ENCODE measurements at regions not wholly inside any gene's neighbourhood (a gene's known extent, or its start where the extent isn't known, plus 50 kb on each side); places are given as distances from the start of the nearest gene placed in this dataset.

DNA sequence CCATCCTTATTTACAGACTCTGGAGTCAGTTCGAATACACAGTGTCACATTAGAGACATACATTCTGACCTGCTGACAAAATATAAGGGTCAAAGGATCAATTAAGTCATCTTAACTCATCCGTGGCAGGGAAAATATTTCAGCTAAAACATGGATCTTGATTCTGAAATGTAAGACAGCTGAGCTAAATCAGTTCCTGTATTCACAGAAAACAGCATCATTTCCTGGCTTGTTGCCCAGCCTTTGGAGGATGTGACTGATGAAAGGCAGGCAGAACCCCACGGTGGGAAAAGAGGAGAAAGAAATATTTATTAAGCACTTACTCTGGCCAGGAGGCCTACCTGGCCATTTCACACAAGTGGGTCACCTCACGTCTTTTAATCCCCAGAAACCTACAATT is 101.9 kb downstream of the GAS2L3 start:
- intact Hi-C loops (cut with DNase I): no loop called here

DNA sequence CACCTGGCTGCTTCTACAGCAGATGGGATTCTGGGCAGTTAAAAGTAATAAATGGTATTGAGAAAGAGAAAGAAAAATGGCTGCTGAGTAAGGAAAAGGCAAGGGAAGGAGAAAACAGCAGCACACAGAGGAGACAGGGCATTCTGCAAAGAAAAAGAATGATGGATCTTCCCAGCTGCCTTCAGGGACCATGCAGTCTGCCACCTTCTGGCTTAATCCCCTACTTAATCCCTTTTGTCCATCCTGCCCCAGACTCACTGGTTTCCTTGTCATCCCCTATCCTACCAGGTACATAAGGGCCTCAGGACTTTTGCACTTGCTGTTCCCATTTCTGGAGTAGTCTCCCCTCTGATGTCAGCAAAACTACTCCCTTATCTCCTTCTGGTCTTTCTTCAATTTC is 107.6 kb downstream of the GAS2L3 start:
- intact Hi-C loops (cut with DNase I): no loop called here
- no peak for DNase-seq (ENCODE audit: low spot score)

More for the DNA sequence above, 101.9 kb downstream of the GAS2L3 start:
- DNase-seq (ENCODE audit: low spot score): no peak

DNA sequence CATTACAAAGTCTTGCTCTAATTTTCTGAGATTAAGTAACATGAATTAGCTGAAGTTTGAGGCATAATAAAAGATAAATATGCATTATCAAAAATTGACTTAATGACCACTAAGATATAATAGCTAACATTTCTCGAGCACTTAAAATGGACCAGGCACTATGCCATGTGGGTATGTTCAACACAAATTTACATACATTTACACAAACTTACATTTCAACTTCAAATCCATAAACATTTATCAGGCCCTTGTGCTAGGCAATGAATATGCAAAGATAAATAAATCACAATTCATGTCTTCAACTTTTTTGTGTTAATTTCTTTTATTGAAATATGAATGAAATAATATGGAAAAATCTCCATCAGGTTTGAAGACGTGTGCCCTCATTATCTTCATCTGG is 108.7 kb downstream of the GAS2L3 start:
- intact Hi-C loops (cut with DNase I): no loop called here
- DNase-seq (ENCODE audit: low spot score): no peak

DNA sequence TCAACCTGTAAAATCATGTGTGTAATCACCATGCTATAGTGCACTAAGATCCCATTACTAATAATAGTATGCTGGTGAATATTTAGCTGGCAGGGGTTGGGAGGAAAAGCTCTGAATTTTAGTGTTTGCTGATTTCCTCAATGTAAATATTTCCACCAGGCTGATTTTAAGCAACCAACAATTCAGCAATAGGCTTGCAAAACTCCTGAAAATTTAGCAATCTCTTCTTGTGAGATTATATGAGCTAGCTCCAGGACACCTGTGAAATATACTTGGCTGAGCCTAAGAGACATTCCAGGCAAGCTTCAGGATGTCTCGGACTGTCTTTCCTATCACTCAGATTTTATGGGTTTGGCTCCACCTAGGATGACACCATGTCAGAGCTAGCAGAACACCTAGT is 106.9 kb upstream of the ANO4 start:
- intact Hi-C loops (cut with DNase I): no loop called here
- no peak for DNase-seq (ENCODE audit: low spot score)

DNA sequence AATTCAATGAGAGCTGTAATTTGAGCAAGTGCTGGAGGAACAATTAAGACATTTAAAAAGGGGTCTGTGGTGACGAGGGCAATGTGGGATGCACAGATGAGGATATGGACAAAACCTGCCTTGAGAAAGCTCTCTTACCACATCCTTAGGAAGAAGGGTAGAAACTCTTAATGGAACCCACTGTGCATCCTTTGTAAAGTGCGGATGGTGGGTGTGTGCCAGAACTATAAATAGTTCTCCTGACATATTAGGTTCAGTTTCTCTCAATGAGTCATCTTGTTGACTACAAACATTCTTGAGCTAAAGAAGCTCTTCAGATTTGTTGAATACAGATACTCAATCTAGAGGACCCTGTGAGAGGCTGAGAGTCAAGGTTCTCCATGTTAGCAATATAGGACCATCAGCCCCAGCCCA is 106.1 kb upstream of the ANO4 start:
- intact Hi-C loops (cut with DNase I): no loop called here
- no peak for DNase-seq (ENCODE audit: low spot score)

DNA sequence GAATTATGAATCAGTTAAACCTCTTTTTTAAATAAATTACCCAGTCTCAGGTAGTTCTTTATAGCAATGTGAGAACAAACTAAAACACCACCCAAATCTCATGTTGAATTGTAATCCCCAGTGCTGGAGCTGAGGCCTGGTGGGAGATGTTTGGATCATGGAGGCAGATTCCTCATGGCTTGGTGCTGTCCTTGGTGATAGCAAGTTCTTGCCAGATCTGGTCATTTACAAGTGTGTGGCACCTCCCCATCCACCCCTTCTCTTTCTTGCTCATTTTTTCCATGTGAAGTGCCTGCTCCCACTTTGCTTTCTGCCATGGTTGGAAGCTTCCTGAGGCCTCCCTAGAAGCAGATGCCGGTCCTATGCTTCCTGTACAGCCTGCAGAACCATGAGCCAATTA is 102.1 kb upstream of the ANO4 start:
- DNase-seq (ENCODE audit: low spot score): no peak
- intact Hi-C loops (cut with DNase I): no loop called here

DNA sequence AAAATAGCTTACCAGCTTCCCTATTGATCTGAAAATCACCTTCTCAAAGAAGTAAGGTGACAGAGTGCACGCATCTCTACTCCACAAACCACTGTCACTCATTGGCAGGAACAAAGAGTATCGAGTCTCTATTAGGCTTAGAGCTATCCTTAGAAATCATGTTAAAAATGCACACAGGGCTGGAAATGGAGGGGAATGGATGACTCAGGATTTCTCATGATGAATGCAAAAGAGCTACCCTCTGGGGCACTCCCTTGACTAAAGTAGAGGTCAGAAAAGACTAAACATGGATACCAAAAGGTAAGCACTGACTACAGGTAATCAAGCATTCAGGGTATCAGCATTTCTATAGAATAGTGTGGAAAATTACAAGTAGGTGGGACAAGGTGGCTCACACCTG is 96.1 kb upstream of the ANO4 start:
- no peak for DNase-seq (ENCODE audit: low spot score)
- intact Hi-C loops (cut with DNase I): no loop called here

DNA sequence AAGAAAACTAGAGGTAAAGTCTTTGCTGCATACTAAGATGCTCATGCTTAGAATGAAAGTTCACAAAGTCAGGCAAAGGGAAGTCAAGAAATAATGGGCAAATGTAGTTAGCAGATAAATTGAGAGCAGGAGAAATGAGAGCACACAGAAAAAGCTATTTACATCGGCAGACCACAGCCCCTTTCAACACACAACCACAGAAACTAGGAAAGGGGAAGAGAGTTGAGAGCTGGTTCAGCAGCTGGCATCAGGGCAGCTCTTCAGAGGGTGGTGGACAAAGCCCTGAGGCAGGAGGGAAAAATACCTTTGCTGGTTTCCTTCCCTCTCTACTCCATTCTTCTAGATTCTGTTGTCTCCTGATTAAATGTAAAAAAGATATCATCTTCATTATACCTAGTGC is 95.4 kb upstream of the ANO4 start:
- no peak for DNase-seq (ENCODE audit: low spot score)

DNA sequence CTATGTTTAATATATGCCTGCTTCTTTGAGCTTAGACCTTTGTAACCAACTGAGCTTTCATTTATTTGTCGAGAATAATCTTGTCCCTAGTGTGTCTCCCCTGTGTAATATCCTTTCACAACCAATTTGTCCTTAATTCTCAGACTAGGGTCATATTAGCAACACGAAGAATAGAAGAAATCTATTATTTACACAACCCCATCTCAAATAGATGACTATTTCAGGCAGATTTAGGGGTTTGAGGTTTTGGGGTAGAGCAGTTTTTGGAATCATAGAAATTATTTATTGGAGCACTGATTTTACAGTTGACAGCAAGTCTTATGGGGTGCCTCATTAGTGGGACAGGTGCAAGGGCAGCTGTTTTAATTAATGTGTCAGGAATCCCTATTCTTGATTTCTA is 91.2 kb upstream of the ANO4 start:
- intact Hi-C loops (cut with DNase I): no loop called here

More for the DNA sequence above, 95.4 kb upstream of the ANO4 start:
- intact Hi-C loops (cut with DNase I): no loop called here

DNA sequence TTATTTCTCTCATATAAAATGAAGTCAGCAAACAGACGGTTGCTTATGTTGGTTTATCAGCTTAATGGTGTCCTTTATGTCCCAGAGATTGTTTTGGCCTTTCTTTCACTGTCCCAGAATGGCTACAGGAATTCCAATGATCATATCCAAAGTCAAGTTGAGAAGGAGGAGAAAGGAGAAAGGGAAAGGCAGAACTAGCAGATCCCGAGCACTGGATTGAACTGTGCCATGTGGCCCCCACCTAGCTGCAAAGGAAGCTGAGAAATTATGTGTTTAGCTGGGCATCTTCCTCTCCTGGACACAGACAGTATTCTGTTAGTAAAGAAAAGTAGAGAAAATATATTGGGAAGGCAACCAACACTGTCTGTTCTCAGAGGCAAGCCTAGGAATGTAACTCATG is 90.7 kb upstream of the ANO4 start:
- no peak for DNase-seq (ENCODE audit: low spot score)
- intact Hi-C loops (cut with DNase I): no loop called here

More for the DNA sequence above, 91.2 kb upstream of the ANO4 start:
- no peak for DNase-seq (ENCODE audit: low spot score)

DNA sequence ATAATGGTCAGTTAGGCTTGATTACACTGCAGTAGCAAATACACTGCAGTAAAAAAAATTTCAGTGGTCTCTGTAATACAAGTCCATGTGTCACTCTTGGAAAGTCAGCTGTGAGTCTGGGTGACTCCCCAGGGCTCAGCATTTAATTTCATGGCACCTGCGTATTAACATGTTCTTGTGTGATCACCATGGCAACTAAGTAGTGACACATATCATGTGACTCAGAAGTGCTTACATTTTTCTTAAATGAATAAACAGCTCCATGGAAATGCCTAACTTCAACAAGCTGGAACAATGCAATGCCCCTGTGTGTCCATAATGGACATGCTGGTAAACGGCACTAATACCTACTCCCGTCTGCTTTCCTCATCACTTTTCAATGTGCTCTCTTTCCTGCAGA is 88.5 kb upstream of the ANO4 start:
- intact Hi-C loops (cut with DNase I): no loop called here
- DNase-seq (ENCODE audit: low spot score): no peak

DNA sequence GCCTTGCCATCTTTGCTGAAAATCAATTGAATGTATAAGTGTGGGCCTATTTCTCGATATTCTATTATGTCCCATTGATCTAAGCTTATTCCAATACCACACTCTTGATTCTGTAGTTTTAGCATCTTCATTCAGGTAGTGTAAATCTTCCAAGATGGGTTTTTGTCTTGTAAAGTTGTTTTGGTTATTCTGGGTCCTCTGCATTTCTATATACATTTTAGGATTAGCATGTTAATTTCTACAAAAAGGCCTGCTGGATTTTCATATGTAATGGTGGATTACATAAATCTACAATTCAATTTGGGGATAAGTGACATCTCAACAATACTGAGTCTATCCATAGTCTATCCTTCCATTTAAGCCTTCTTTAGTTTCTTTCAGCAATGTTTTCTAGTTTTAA is 86.0 kb upstream of the ANO4 start:
- DNase-seq (ENCODE audit: low spot score): no peak
- intact Hi-C loops (cut with DNase I): no loop called here

DNA sequence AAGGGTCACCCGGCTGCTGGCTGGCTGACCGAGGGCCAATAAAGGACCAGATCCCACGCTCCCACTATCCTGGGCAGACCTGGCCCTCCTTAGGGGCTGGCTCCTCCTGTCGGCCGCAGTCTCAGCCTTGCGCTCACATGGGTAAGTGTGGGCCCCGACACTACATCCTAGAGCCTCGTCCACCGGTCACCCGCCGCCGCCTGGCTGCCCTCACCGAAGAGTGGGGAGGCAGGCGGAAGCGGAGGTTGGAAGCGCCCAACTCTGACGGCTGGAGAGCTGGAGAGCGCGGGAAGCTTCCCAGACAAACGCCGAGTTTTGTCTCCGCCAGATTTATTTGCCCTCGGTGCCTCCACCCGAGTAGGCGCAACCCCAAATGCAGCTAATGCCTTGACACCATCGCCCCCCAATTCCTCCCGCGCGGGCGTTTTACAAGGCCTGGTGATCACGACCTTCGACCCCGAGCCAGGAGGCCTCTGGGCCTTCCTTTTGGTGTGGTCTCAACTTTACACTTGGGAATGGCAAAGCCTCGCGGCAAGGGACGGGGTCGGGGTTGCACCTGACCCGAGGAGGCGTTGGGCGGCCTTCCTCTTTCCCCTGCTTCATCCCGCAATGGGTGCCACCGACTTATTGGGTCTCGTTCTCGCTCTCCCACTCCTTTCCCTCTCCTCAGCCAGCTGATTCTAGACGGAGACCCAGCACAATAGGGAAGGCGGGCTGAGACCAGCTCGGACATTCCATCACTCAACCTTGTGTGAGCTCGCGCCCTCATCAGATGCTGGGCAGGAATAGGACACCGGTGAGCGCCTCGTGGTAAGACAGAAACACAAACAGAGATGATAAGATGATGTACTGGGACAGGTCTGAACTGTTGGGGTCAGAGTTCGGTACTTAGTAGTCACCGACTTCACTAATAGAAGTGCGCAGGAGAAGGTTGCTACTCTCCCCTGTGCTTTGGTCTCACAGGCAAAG is 78.3 kb upstream of the ANO4 start:
- intact Hi-C loops (cut with DNase I): no loop called here
- DNase-seq (ENCODE audit: low spot score): no peak

DNA sequence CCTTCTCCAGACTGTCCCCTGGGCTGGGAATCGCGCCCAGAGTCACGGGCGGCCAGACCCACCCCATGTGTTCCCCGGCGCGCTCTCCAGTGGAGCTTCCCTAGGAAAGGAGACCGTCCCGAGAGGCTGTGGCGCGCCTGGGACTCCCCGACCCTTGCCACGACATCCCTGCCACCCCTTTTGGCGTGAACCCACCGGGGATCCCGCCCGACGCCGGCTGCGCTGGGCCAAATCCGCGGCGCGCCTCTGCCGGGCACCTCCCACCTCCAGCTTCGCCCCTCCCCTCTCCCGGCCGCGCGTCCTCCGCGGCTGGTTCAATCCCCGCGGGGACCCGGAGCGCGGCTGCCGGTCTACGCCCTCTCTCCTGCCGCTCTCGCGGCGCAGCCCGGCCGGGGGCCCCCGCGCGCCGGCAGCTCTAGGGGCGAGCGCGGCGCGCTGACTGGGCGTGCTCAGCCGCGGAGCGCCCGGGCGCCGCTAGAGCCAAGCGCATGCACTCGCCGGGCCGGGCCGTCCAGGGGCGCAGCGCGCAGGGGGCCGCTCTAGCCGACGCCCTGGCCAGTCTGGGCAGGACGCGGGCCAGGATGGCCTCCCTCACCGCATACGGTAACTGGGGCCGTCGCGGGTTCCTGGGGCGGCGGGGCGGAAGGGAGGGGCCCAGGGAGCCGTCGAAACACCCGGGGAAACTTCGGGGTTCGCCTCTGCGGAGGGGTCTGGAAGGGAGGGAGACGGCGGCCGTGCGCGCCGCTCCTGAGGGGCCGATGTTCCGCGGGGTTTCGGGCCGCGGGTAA is 77.4 kb upstream of the ANO4 start:
- peak; percentile 75 for DNase-seq (ENCODE audit: low spot score)
- intact Hi-C loops (cut with DNase I): no loop called here

DNA sequence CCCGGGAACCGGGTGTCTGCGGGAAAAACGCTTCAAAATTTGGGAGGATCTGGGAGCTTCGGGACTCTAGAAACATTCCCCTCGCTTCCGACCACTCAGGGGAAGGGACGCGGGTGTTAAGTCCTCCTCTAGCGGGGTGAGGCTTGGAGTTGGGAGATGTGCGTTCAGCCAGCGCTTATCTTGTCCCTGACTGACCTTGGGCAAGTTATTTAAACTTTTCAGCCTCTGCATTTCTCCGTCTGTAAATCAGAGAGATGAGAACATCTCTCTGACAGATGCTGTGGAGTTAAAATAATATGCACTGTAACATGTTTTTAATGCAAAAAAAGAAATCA is 76.9 kb upstream of the ANO4 start:
- intact Hi-C loops (cut with DNase I): no loop called here
- DNase-seq (ENCODE audit: low spot score): no peak

DNA sequence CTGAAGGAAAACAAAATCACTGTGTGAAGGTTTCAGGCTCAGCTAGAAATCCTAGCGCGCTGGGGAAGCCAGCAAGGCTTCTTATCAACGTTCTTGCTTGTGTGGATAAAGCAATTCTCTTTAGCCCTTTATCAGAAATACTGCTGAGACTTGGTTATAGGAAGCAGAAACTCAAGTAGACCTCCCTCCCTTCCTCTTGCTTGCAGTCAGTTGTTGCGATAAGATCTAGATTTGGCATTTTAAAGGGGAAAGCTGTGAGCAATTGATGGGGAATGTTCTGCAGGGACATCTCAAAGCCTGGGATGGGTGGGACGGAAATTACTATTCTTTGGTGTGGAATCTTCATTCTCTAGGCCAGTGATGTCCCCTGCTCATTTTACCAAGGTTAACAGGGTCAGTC is 76.4 kb upstream of the ANO4 start:
- DNase-seq (ENCODE audit: low spot score): no peak
- intact Hi-C loops (cut with DNase I): no loop called here

DNA sequence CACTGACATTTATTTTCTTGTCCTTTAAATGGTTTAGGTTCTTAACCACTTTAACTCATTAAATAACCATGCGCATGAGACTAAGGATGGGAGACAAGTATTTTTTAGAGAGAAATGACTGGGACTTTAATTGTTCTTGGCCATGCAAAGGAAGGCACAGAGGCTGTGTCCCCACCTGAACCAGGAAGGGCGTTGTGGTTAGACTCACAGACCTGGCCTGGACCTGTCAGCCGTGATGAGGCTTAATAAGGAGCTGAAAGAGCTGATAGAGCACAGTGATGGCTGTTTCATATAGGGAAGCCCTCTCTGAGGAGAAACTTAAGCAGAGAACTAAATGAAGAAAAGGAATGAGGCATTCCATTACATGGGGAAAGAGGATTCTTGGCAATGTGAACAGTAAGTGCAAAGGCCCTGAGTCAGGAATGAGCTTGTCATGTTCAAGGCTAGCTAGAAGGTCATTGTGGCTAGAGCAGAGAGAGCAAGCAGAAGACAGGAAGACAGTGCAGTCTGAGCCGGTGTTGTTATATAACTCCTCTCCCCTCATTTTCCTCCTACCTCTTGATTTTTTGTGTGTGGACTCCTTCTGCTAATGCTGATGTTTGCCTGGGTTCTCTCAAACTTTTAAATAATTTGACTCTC is 74.4 kb upstream of the ANO4 start:
- intact Hi-C loops (cut with DNase I): no loop called here
- no peak for DNase-seq (ENCODE audit: low spot score)

DNA sequence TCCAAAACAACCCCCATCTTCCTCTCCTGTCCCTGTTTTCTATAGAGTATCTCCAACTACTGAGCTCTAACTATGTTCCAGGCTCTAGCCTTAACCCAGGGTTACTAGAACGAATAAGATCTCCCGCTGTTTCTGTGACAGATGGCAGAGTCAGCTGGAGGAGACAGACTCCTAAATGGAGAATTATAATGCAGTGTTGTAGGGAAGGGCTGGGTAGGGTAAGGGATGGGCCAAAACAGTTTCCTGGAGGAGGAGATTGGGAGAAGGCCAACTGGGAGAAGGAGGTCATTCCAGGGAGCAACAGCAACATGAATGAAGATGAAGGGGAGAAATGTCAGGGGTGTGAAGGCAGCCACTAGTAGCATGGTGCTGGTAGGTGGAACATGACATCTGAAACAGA is 73.4 kb upstream of the ANO4 start:
- intact Hi-C loops (cut with DNase I): no loop called here
- DNase-seq (ENCODE audit: low spot score): no peak

DNA sequence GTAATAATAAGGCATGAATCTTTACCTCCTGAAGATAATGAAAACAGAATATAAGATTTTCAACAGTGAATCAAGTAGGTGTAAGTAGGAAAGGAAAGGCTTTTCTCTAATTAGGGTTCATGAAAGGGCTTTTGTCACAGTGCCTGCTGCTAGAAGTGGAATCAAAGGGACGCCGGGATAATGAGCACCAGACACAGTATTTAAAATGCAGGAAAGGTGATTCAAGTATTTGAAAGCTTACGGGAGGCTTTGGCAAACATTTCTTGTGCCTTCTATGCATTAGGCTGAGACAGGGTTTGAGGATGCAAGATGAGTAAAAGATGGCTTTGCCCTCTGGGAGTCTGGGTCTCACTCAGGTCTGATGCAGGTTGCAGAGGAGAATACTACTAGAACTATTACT is 70.5 kb upstream of the ANO4 start:
- intact Hi-C loops (cut with DNase I): no loop called here
- DNase-seq (ENCODE audit: low spot score): no peak

DNA sequence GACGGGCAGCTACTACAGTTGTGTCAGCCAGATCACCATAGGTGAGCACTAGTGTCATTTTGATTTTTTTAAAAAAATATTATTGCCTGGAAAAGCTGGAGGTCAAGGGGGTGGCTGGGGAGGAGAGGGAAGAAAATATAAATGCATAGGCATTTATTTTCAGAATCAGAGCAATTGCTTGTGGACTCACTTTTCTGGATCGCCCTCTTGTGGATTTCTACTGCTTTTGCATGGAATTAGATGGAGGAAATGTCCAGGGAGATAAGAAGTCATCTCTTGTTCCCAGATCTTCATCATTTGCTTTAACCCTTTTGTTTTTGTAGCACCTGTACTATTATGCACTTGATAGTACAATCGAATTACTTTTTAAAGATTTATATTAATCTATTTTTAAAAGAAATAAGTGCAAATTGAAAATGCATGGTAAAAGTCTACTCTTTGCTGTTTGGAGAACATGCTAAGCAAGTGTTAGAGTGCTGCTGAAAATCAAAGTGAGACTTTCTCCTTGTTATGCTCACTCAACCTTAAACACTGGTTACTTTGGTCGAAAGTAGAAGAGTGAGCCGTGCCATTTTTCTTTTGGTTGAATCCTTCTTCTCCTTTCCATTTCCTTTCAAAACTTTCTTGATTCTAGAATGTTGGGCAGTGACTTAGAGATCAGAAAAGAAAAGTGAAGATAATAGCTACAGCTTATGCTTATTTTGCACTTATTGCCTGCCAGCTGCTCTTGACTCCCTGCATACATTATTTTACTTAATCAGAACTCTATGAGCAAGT is 60.6 kb upstream of the ANO4 start:
- DNase-seq (ENCODE audit: low spot score): no peak
- intact Hi-C loops (cut with DNase I): no loop called here
